Transverse colon (tissue), 4 donors: ENCODE measurements at regions not wholly inside any gene's neighbourhood (a gene's known extent, or its start where the extent isn't known, plus 50 kb on each side); places are given as distances from the start of the nearest gene placed in this dataset.

Source experiments
- DNase-seq: peaks from one replicate; pipeline ENCODE4 v3.0.0-alpha.2; 2019
- H3K27ac ChIP-seq, 4 donors: fragments of 200-600 bp; sonication (generic); 2 replicates each; pipeline ENCODE4 v1.5.1; 2016 to 2018; ENCODE audit warnings: inconsistent platforms in 4 of 4
- H3K27me3 ChIP-seq: fragments of 200-600 bp; sonication (generic); 2 replicates; pipeline ENCODE4 v1.5.1; 2017; ENCODE audit warnings: inconsistent platforms
- H3K36me3 ChIP-seq, 4 donors: fragments of 200-600 bp; sonication (generic); 2 replicates each; pipeline ENCODE4 v1.5.1; 2017 to 2019; ENCODE audit warnings: inconsistent platforms in 4 of 4
- H3K4me1 ChIP-seq, 4 donors: fragments of 200-600 bp; sonication (generic); 2 replicates each; pipeline ENCODE4 v1.5.1; 2017 to 2020; ENCODE audit warnings: inconsistent platforms in 4 of 4
- H3K4me3 ChIP-seq, 4 donors: fragments of 200-600 bp; sonication (generic); 1 replicate in 1 of 4; 2 replicates in 3 of 4; pipeline versions ENCODE4 v1.5.1 to v1.6.1; 2017 to 2019; ENCODE audit warnings: inconsistent platforms in 4 of 4
- H3K9me3 ChIP-seq, 2 donors: fragments of 200-600 bp; sonication (generic); 2 replicates each; pipeline ENCODE4 v1.5.1; 2017 to 2019; ENCODE audit warnings: inconsistent platforms in 2 of 2
- EP300 ChIP-seq: sonication (generic); formaldehyde crosslinking; IDR thresholded peaks from one replicate; pipeline ENCODE4 v1.6.1; 2017; ENCODE audit warnings: antibody characterized with exemption, low read depth
- POLR2A ChIP-seq: fragments of 450-650 bp; IDR thresholded peaks from one replicate; pipeline ENCODE4 v1.6.1; 2016; ENCODE audit warnings: antibody characterized with exemption, mild to moderate bottlenecking, moderate library complexity
- POLR2AphosphoS5 ChIP-seq, 3 donors: sonication (generic); formaldehyde crosslinking; IDR thresholded peaks; one replicate each; pipeline ENCODE4 v1.6.1; 2016; ENCODE audit warnings: antibody characterized with exemption in 3 of 3
- WGBS, 2 donors: methylation state at CpG; one replicate each; pipeline ENCODE4 v1.1.5; 2018; ENCODE audit warnings: low coverage in 1 of 2; 5-methylcytosine and 5-hydroxymethylcytosine counted together
- in situ Hi-C, 4 donors: fragments of 200-750 bp; cut with MboI; loops; one replicate each; pipeline versions ENCODE4 v1.15.0 to v1.15.1; 2017; ENCODE audit warnings: low sequenced_read_pairs in 3 of 4, low pct_ligation_motif_present in 1 of 4, low pct_unique_long_range_greater_than_20kb in 1 of 4
- intact Hi-C: fragments of 100-400 bp; cut with DNase I; formaldehyde crosslinking; loops from one replicate; pipeline ENCODE4 v1.15.1; 2023; ENCODE audit warnings: low total_unique reads
- TF ChIP-seq, protein P1 (sequence below), 5 experiments: fragments of 200-600 bp in 3 of 5; fragments of 450-650 bp in 2 of 5; sonication (generic) in 3 of 5; IDR thresholded peaks; 1 replicate in 2 of 5; 2 replicates in 3 of 5; pipeline ENCODE4 v1.5.1; 2016 to 2017; ENCODE audit warnings: antibody characterized with exemption in 5 of 5, inconsistent platforms in 3 of 5, mild to moderate bottlenecking in 2 of 5, moderate library complexity in 1 of 5

DNA sequence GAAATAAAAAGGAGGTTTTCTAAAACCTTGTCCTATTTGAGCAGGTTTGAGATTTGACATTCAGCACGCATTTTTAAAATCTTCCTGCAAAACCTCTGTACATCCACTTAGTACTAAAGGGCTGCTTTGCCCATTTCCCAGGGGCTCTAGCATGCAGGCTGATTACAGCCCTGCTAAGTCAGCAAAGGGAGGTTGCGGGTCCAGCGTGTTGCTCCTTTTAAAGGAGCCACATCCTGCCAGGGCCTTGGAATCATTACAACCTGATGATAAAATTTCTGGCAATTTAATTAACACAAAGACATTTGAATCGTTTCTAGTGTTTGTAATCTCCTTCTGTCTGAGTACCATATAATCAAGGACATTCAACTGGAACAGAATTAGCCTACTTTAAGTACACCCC is 455.1 kb upstream of the CITED2 start:
- intact Hi-C loops (no loop called here), in situ Hi-C loops (no loop called here)
- 83% methylated on average over 1 to 4 of the region's 4 CpGs for WGBS, 2 donors
- DNase-seq, result no peak
- Histone ChIP-seq H3K36me3 (no peaks in the 10 kb centered on the region), H3K9me3 (no peaks in the 10 kb centered on the region), H3K4me1 (no peaks in the 10 kb centered on the region), H3K27ac (no peak overlapping the region), H3K27me3 (no peaks in the 10 kb centered on the region), H3K4me3 (no peak overlapping the region)
- TF ChIP-seq POLR2A (no peak), EP300 (no peak)

DNA sequence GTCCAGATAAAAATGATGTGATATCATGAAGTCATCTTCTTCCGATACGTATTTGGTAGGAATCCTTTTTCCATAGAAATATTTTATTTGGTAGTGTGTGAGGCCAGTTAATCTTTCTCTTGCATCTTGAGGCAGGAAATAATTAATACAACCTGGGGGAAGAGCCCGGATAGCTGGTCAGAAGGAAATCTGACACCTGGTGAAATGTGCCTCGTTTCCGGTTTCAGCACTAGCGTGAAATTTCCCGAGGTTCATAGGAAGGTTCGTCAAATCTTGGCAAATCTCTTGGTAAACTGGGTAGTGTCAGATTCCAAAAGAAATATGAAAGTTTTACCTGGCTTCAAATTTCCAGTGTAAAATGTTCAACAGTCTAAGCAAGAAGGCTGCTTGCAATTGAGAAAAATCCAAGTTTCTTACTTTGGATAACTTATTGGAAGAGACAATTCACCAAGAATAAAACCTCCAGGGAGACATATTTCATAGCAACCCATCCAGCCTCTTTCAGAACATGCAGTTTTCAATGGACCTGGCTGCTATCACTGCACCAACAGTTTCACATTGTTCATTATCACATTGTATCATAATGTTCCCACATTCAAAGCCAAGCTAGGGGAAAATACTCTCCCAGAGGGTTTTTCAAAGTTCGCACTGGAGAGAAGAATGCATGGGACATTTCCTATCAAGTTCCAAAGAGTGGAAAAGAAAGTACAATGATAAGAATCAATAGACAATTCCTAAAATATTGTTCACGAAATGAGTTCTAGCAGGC is 454.5 kb upstream of the CITED2 start:
- H3K4me3 ChIP-seq, result no peak overlapping the region
- H3K36me3 ChIP-seq, result no peaks in the 10 kb centered on the region
- H3K27me3 ChIP-seq, result no peaks in the 10 kb centered on the region
- TF ChIP-seq POLR2A, result no peak
- TF ChIP-seq, protein P1, sequence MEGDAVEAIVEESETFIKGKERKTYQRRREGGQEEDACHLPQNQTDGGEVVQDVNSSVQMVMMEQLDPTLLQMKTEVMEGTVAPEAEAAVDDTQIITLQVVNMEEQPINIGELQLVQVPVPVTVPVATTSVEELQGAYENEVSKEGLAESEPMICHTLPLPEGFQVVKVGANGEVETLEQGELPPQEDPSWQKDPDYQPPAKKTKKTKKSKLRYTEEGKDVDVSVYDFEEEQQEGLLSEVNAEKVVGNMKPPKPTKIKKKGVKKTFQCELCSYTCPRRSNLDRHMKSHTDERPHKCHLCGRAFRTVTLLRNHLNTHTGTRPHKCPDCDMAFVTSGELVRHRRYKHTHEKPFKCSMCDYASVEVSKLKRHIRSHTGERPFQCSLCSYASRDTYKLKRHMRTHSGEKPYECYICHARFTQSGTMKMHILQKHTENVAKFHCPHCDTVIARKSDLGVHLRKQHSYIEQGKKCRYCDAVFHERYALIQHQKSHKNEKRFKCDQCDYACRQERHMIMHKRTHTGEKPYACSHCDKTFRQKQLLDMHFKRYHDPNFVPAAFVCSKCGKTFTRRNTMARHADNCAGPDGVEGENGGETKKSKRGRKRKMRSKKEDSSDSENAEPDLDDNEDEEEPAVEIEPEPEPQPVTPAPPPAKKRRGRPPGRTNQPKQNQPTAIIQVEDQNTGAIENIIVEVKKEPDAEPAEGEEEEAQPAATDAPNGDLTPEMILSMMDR (IDR thresholded peaks at IDR 0.05), result no peak
- TF ChIP-seq EP300, result no peak
- no peak for TF ChIP-seq POLR2AphosphoS5 (IDR thresholded peaks at IDR 0.05)
- H3K9me3 ChIP-seq, result no peaks in the 10 kb centered on the region
- no peak overlapping the region for H3K27ac ChIP-seq
- H3K4me1 ChIP-seq, result no peaks in the 10 kb centered on the region
- no peak for DNase-seq
- in situ Hi-C loops (no loop called here), intact Hi-C loops (no loop called here)
- WGBS, 2 donors, result 88 to 89% methylated on average over 10 of the region's 10 CpGs

DNA sequence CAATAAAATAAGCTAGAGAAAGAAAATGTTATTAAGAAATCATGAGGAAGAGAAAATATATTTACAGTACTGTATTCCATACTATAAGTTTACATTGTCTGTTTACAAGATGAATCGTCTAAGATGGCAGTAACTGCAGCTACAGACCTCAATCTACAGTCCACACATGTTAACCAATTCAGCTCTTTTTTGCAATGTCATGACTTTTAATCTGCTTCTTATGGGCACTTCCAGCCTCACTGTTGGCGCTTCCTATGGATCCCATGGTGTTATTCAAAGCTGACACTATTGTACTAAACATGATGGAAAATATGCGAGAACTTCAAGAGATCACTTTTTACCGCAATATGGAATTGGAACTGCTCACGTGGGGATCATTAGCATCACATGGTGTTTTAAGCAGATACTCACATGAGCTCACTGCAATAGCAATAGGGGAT is 451.5 kb upstream of the CITED2 start:
- no peak for DNase-seq
- intact Hi-C loops (no loop called here), in situ Hi-C loops (no loop called here)
- Histone ChIP-seq H3K27ac (no peak overlapping the region), H3K9me3 (no peaks in the 10 kb centered on the region), H3K36me3 (no peaks in the 10 kb centered on the region), H3K4me1 (no peaks in the 10 kb centered on the region), H3K4me3 (no peak overlapping the region), H3K27me3 (no peaks in the 10 kb centered on the region)
- TF ChIP-seq POLR2AphosphoS5 (IDR thresholded peaks at IDR 0.05) (no peak), POLR2A (no peak), EP300 (no peak)
- TF ChIP-seq, protein P1 (IDR thresholded peaks at IDR 0.05), result no peak
- WGBS, 2 donors, result 81 to 83% methylated on average over 5 of the region's 5 CpGs

DNA sequence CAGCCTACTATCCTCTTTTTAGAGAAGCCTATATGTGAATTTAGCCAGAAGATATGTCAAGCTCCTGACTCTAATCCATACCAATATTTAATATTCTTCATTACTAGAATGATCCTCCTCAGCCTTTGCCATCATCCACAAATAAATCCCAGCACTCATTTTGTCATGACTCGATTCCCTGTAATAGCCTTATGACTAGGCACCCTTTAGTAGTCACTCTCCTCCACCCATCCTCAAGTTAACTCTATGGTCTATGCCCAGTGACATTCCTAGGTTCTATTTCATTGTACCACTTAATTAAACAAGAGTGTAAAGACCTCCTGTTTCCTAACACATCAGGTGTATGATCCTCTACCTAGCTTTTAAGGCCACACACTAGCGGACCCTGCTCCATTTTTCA is 450.4 kb upstream of the CITED2 start:
- Histone ChIP-seq H3K9me3 (no peaks in the 10 kb centered on the region), H3K27me3 (no peaks in the 10 kb centered on the region), H3K36me3 (no peaks in the 10 kb centered on the region), H3K4me1 (no peaks in the 10 kb centered on the region), H3K4me3 (no peak overlapping the region), H3K27ac (no peak overlapping the region)
- no peak for DNase-seq
- intact Hi-C loops (no loop called here), in situ Hi-C loops (no loop called here)
- TF ChIP-seq EP300 (no peak), POLR2AphosphoS5 (IDR thresholded peaks at IDR 0.05) (no peak), POLR2A (no peak)
- TF ChIP-seq, protein P1 (IDR thresholded peaks at IDR 0.05), result no peak
- 83 to 84% methylated on average over 1 to 2 of the region's 2 CpGs for WGBS, 2 donors

DNA sequence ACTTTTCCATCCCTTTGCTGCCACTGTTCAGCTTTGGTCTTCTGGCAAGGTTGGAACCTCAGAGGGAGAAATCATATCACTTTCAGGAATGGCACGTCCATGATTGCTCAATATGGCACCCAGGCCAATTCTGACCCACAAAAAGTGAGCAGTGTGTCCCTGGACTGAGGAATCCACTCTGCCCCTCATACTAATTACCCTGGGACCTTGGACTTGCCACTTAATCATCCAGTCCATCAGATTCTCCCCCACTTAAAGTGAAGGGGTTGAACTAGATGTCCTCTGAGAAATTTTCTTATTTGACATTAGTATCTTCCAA is 449.3 kb upstream of the CITED2 start:
- no peaks in the 10 kb centered on the region for H3K27me3 ChIP-seq
- intact Hi-C loops, result no loop called here
- no peak overlapping the region for H3K27ac ChIP-seq
- no peak for DNase-seq
- in situ Hi-C loops, result no loop called here
- no peaks in the 10 kb centered on the region for H3K9me3 ChIP-seq
- 67 to 100% methylated on average over 1 of the region's 1 CpG for WGBS, 2 donors
- no peaks in the 10 kb centered on the region for H3K36me3 ChIP-seq
- H3K4me3 ChIP-seq, result no peak overlapping the region
- H3K4me1 ChIP-seq, result no peaks in the 10 kb centered on the region
- no peak for TF ChIP-seq POLR2AphosphoS5 (IDR thresholded peaks at IDR 0.05)
- TF ChIP-seq, protein P1 (IDR thresholded peaks at IDR 0.05), result no peak
- no peak for TF ChIP-seq POLR2A
- no peak for TF ChIP-seq EP300
